ENCODE measurements at regions not wholly inside any gene's neighbourhood (a gene's known extent, or its start where the extent isn't known, plus 50 kb on each side); places are given as distances from the start of the nearest gene placed in this dataset.
"Not testable (repeated sequence)": the region's sequence is repeated elsewhere in the genome, so short reads cannot be mapped to it uniquely, and the experiment has no call there.

DNA sequence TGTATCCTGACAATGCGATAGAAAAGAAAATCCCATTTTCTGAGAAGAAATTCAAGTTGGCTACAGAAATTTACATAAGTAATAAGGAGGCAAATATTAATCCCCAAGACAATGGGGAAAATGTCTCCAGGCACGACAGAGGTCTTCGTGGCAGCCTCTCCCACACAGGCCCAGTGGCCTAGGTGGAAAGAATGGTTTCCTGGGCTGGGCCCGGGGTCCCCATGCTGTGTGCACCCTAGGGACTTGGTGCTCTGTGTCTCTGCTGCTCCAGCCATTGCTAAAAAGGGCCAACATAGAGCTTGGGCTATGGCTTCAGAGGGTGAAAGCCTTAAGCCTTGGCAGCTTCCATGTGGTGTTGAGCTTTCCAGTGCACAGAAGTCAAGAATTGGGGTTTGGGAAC is 102.5 kb upstream of the LYPLAL1 start:
- Mint-ChIP-seq H3K9me3 (peaks cover 6 to 12% (median 8%) of the 10 kb centered on the region in 5 donors), H3K4me1 (no peaks in the 10 kb centered on the region), H3K27me3 (peaks cover 0 to 2% of the 10 kb centered on the region in 2 donors), H3K27ac (no peak overlapping the region), H3K4me3 (no peak overlapping the region), H3K36me3 (no peaks in the 10 kb centered on the region)
- Histone ChIP-seq H3K36me3 (ENCODE audit: insufficient read depth, low read length) (no peaks in the 10 kb centered on the region), H3K4me3 (ENCODE audit: low read length) (no peak overlapping the region), H3K27me3 (ENCODE audit: insufficient read depth, low read length, poor library complexity, severe bottlenecking) (no peaks in the 10 kb centered on the region), H3K9me3 (ENCODE audit: low read length) (no peaks in the 10 kb centered on the region), H3K27ac (ENCODE audit: low read depth, low read length) (no peak overlapping the region), H3K4me1 (ENCODE audit: insufficient read depth, low read length) (no peaks in the 10 kb centered on the region)
- POLR2A ChIA-PET = no interaction called here
- DNase-seq = no peak
- CTCF ChIA-PET = no interaction called here

DNA sequence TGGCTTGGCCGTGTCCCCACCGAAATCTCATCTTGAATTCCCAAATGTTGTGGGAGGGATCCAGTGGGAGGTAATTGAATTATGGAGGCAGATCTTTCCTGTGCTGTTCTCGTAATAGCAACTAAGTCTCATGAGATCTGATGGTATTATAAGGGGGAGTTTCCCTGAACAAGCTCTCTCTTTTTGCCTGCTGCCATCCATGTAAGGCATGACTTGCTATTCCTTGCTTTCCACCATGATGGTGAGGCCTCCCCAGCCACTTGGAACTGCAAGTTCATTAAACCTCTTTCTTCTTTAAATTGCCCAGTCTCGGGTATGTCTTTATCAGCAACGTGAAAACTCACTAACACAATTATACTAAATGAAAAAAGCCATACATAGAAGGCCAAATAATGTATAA is 101.3 kb upstream of the LYPLAL1 start:
- no peaks in the 10 kb centered on the region for H3K36me3 ChIP-seq (ENCODE audit: insufficient read depth, low read length)
- Mint-ChIP-seq H3K4me3 (no peak overlapping the region), H3K4me1 (no peaks in the 10 kb centered on the region), H3K9me3 (peaks cover 6 to 12% (median 8%) of the 10 kb centered on the region in 5 donors), H3K27me3 (peaks cover 0 to 2% of the 10 kb centered on the region in 2 donors), H3K27ac (no peak overlapping the region), H3K36me3 (no peaks in the 10 kb centered on the region)
- no peaks in the 10 kb centered on the region for H3K9me3 ChIP-seq (ENCODE audit: low read length)
- no peak overlapping the region for H3K4me3 ChIP-seq (ENCODE audit: low read length)
- CTCF ChIA-PET = no interaction called here
- DNase-seq = no peak
- POLR2A ChIA-PET = no interaction called here
- H3K4me1 ChIP-seq (ENCODE audit: insufficient read depth, low read length) = no peaks in the 10 kb centered on the region
- no peaks in the 10 kb centered on the region for H3K27me3 ChIP-seq (ENCODE audit: insufficient read depth, low read length, poor library complexity, severe bottlenecking)
- no peak overlapping the region for H3K27ac ChIP-seq (ENCODE audit: low read depth, low read length)

DNA sequence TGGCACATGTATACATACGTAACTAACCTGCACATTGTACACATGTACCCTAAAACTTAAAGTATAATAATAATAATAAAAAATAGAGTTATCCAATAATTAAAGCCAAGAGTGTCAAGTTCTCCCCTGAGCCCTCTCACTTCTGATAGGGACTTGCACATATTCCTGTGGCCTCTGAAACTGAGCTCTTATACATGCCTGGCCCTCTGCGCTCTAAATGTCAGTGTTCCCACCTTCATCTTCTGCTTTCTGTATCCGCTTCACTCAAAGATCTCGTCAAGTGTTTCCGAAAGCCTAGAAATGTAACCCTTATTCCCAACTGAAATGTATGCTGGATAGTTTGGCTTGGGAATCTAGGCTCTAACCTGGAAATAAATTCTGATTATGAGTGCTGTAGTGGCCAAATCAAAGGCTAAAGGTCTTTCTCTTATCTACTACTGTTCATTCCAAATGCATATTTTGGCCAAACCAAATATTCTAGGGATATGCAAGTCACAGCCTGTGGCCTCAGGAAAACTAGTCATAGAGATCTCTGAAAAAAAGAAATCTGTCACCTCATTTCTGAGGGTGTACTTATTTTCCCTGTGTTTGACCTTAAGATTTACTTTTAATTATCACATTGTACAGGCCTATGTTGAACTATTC is 99.5 kb upstream of the LYPLAL1 start:
- Histone ChIP-seq H3K36me3 (ENCODE audit: insufficient read depth, low read length) (no peaks in the 10 kb centered on the region), H3K4me3 (ENCODE audit: low read length) (no peak overlapping the region), H3K27me3 (ENCODE audit: insufficient read depth, low read length, poor library complexity, severe bottlenecking) (no peaks in the 10 kb centered on the region), H3K27ac (ENCODE audit: low read depth, low read length) (no peak overlapping the region), H3K4me1 (ENCODE audit: insufficient read depth, low read length) (no peaks in the 10 kb centered on the region), H3K9me3 (ENCODE audit: low read length) (no peaks in the 10 kb centered on the region)
- H3K27ac Mint-ChIP-seq = no peak overlapping the region
- DNase-seq = no peak
- POLR2A ChIA-PET = no interaction called here
- no peak overlapping the region for H3K4me3 Mint-ChIP-seq
- H3K9me3 Mint-ChIP-seq = peaks cover 5 to 12% (median 7%) of the 10 kb centered on the region in 5 donors
- no peaks in the 10 kb centered on the region for H3K36me3 Mint-ChIP-seq
- peaks cover 0 to 2% of the 10 kb centered on the region in 2 donors for H3K27me3 Mint-ChIP-seq
- no peaks in the 10 kb centered on the region for H3K4me1 Mint-ChIP-seq
- CTCF ChIA-PET = no interaction called here

DNA sequence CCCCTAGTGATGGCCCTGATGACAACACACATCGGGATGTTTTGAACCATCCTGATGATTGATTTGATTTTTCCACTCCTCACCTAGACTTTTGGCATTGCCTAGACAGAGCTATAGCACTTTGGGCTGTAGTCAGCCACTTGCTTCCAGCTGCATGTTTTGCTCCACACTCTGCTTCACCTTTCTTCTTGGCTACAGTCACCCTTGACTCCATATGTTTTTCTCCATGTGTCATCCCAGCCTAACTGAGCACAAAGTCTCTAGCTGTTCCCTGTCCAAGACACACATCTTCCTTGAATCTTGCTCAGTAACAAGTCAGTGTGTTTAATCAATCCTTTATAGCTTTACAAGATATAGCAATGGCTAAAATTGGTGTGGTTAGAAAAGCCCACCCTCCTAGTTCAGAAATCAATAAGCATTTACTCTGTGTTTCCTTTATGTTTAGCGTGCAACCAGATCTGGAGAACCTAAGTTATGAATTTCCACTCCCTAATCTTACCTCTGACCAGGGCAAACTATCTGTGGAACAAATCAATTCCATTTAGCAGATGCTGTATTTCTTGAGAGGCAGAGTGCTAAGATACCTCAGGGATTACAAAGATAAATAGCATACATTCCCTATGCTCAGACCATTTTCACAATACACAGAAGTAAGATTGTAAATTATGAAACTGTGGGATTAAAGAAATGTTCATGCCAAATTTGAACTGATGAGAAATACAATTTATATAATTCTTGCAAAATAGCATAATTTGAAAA is 98.4 kb upstream of the LYPLAL1 start:
- no peak overlapping the region for H3K27ac Mint-ChIP-seq
- POLR2A ChIA-PET = no interaction called here

DNA sequence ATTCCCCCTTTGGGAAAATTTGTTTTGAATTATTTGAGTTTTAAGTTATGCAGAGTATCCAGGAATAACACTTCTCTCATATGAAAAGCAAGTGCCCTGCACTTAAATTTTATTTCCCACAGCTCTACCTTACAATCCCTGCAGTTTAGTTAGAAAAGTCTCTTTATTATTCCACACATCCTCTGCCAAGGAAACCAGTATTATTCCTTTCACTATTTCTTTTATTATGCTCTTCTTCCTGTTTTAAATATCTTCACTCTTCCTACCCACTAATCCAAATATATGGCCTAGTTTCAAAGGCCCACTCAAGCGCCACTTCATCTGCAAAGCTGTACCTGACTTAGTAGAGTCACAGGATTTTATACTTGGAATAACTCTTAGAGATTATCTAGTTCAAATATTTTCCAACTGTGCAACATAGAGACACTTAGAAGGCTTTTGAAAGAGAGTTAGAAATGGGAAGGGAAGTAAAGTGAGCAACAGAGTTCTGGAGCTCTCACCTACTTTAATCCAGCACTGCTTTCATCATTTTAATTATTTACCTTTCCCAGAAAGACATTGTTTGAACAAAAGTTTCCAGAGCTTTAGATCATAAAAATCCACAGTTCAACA is 97.2 kb upstream of the LYPLAL1 start:
- Mint-ChIP-seq H3K4me3 (no peak overlapping the region), H3K27ac (no peak overlapping the region), H3K27me3 (peaks cover 0 to 2% of the 10 kb centered on the region in 2 donors), H3K4me1 (no peaks in the 10 kb centered on the region), H3K9me3 (peaks cover 0 to 5% (median 4%) of the 10 kb centered on the region in 5 donors), H3K36me3 (no peaks in the 10 kb centered on the region)
- Histone ChIP-seq H3K36me3 (ENCODE audit: insufficient read depth, low read length) (no peaks in the 10 kb centered on the region), H3K4me3 (ENCODE audit: low read length) (no peak overlapping the region), H3K9me3 (ENCODE audit: low read length) (no peaks in the 10 kb centered on the region), H3K27ac (ENCODE audit: low read depth, low read length) (no peak overlapping the region), H3K4me1 (ENCODE audit: insufficient read depth, low read length) (no peaks in the 10 kb centered on the region), H3K27me3 (ENCODE audit: insufficient read depth, low read length, poor library complexity, severe bottlenecking) (no peaks in the 10 kb centered on the region)
- no peak for DNase-seq
- ChIA-PET POLR2A (no interaction called here), CTCF (no interaction called here)

More for the DNA sequence above, 98.4 kb upstream of the LYPLAL1 start:
- CTCF ChIA-PET = no interaction called here
- H3K36me3 ChIP-seq (ENCODE audit: insufficient read depth, low read length) = no peaks in the 10 kb centered on the region
- no peaks in the 10 kb centered on the region for H3K4me1 ChIP-seq (ENCODE audit: insufficient read depth, low read length)
- no peaks in the 10 kb centered on the region for H3K36me3 Mint-ChIP-seq
- peaks cover 0 to 2% of the 10 kb centered on the region in 2 donors for H3K27me3 Mint-ChIP-seq
- H3K9me3 ChIP-seq (ENCODE audit: low read length) = no peaks in the 10 kb centered on the region
- H3K27ac ChIP-seq (ENCODE audit: low read depth, low read length) = no peak overlapping the region
- no peak overlapping the region for H3K4me3 ChIP-seq (ENCODE audit: low read length)
- no peak for DNase-seq
- no peak overlapping the region for H3K4me3 Mint-ChIP-seq
- peaks cover 3 to 12% (median 5%) of the 10 kb centered on the region in 5 donors for H3K9me3 Mint-ChIP-seq
- no peaks in the 10 kb centered on the region for H3K4me1 Mint-ChIP-seq
- H3K27me3 ChIP-seq (ENCODE audit: insufficient read depth, low read length, poor library complexity, severe bottlenecking) = no peaks in the 10 kb centered on the region

DNA sequence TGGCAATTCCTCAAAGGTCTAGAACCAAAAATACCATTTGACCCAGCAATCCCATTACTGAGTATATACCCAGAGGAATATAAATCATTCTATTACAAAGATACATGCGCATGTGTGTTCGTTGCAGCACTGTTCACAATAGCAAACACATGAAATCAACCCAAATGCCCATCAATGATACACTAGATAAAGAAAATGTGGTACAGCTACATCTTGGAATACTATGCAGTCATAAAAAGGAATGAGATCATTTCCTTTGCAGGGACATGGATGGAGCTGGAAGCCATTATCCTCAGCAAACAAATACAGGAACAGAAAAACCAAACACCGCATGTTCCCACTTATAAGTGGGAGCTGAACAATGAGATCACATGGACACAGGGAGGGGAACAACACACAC is 95.9 kb upstream of the LYPLAL1 start:
- H3K9me3 ChIP-seq (ENCODE audit: low read length); POLR2A ChIA-PET; H3K27ac ChIP-seq (ENCODE audit: low read depth, low read length); H3K9me3 Mint-ChIP-seq; H3K36me3 ChIP-seq (ENCODE audit: insufficient read depth, low read length); H3K27me3 Mint-ChIP-seq; H3K4me3 Mint-ChIP-seq; CTCF ChIA-PET; H3K4me3 ChIP-seq (ENCODE audit: low read length); H3K27me3 ChIP-seq (ENCODE audit: insufficient read depth, low read length, poor library complexity, severe bottlenecking); DNase-seq; H3K27ac Mint-ChIP-seq; H3K4me1 ChIP-seq (ENCODE audit: insufficient read depth, low read length); H3K4me1 Mint-ChIP-seq; H3K36me3 Mint-ChIP-seq: not testable (repeated sequence)

DNA sequence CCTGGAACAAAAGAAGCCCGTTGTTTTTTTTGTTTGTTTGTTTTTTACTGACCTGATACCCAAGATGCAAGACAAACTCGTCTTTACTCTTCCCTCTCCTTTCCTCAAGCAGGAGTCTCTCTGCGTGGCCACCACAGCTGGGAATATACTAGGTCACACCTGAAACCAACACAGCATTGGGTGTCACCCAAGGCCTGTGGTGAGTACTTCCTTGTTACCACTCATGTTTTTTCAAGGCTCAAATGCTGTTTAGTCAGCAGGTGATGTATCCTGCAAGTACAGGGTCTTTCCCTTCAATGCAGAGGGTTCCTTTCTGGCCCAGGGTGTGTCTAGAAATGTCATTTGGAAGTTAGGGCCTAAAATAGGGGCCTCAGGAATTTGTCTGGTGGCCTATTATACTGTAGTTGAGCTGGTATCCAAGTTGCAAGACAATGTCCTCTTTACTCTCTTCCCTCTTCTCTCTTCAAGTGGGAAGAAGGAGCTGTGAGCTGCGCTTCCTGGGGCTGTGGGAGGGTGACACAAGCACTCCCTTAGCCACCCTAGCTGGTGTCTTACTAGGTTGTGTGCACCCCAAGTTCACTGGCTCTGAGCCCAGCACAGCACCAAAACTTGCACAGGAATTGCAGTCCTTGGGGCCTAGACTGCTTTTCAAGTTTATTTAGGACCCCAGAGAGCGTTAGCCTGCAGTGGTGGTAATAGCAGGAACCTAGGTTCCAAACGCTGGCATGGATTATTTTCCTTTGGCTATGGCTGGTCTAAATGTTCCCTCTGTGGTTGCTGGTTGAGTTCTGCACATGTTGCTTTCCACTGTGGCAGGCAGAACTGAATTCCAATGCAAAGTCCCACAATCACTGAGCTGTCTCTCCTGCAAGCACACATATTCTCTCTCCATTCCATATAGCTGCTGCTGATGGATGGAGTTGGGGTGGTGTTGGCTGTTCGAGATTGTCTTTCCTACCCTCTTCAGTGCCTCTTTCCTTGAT is 91.4 kb upstream of the LYPLAL1 start:
- ChIA-PET CTCF (no interaction called here), POLR2A (no interaction called here)
- DNase-seq = no peak
- Histone ChIP-seq H3K27me3 (ENCODE audit: insufficient read depth, low read length, poor library complexity, severe bottlenecking) (no peaks in the 10 kb centered on the region), H3K4me1 (ENCODE audit: insufficient read depth, low read length) (no peaks in the 10 kb centered on the region), H3K36me3 (ENCODE audit: insufficient read depth, low read length) (no peaks in the 10 kb centered on the region), H3K4me3 (ENCODE audit: low read length) (no peak overlapping the region), H3K9me3 (ENCODE audit: low read length) (no peaks in the 10 kb centered on the region), H3K27ac (ENCODE audit: low read depth, low read length) (no peak overlapping the region)
- Mint-ChIP-seq H3K4me3 (no peak overlapping the region), H3K4me1 (no peaks in the 10 kb centered on the region), H3K27ac (no peak overlapping the region), H3K36me3 (no peaks in the 10 kb centered on the region), H3K27me3 (no peaks in the 10 kb centered on the region), H3K9me3 (peaks cover 0 to 3% (median 0%) of the 10 kb centered on the region in 5 donors)

DNA sequence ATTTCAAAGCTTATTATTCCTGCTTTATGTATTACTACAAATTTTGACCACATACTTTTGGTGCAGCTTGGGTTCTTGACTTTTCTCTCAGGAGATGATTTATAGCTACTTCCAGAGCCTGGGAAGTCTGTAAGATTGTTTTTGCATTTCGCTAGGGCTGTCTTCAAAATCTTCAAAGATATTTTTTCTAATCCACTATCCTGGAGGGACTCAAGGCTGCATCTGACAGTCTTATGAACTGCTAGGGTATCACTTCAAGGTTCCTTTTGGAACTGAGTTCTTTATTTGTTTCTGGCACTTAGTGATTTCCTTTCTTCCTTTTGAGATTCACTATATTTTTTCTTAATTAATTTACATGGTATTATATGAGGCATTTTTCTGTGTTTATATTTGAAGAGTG is 90.0 kb upstream of the LYPLAL1 start:
- Mint-ChIP-seq H3K36me3 (no peaks in the 10 kb centered on the region), H3K4me3 (no peak overlapping the region), H3K4me1 (no peaks in the 10 kb centered on the region), H3K9me3 (peaks cover 0 to 2% (median 0%) of the 10 kb centered on the region in 5 donors), H3K27ac (no peak overlapping the region), H3K27me3 (no peaks in the 10 kb centered on the region)
- ChIA-PET POLR2A (no interaction called here), CTCF (no interaction called here)
- Histone ChIP-seq H3K4me1 (ENCODE audit: insufficient read depth, low read length) (no peaks in the 10 kb centered on the region), H3K27ac (ENCODE audit: low read depth, low read length) (no peak overlapping the region), H3K9me3 (ENCODE audit: low read length) (no peaks in the 10 kb centered on the region), H3K4me3 (ENCODE audit: low read length) (no peak overlapping the region), H3K27me3 (ENCODE audit: insufficient read depth, low read length, poor library complexity, severe bottlenecking) (no peaks in the 10 kb centered on the region), H3K36me3 (ENCODE audit: insufficient read depth, low read length) (no peaks in the 10 kb centered on the region)
- DNase-seq = no peak
